CD4-positive, alpha-beta T cell (primary cell): ENCODE measurements at regions not wholly inside any gene's neighbourhood (a gene's known extent, or its start where the extent isn't known, plus 50 kb on each side); places are given as distances from the start of the nearest gene placed in this dataset.
"Not testable (repeated sequence)": the region's sequence is repeated elsewhere in the genome, so short reads cannot be mapped to it uniquely, and the experiment has no call there.

ENCODE experiments used
- ATAC-seq: fragments of 200-7000 bp; cut with Tn5 transposase; one replicate; pipeline ENCODE4 v1.10.0; 2022; ENCODE audit warnings: mild to moderate bottlenecking; ENCODE audit not compliant: poor library complexity
- CTCF ChIA-PET: fragments of 350-600 bp; sonication (Branson Sonifier 250); formaldehyde crosslinking; loops from one replicate; lab custom pipeline; 2021; ENCODE audit warnings: antibody characterized with exemption, inconsistent platforms; lab: Charles Lee
- POLR2A ChIA-PET: fragments of 350-600 bp; sonication (Branson Sonifier 250); formaldehyde crosslinking; loops from one replicate; lab custom pipeline; 2021; ENCODE audit warnings: antibody characterized with exemption, inconsistent platforms; lab: Charles Lee
- DNase-seq, 14 experiments: peaks; one replicate each; pipeline ENCODE4 v3.0.0-alpha.2; 2013 to 2020; ENCODE audit warnings: mixed read lengths in 2 of 14
- H3K27ac ChIP-seq, 2 donors: one replicate each; pipeline versions ENCODE4 v1.5.1 to v1.7.0; 2013; ENCODE audit warnings: low read length in 2 of 2, low read depth in 1 of 2, mild to moderate bottlenecking in 1 of 2
- H3K27me3 ChIP-seq, 2 experiments: 1 replicate in 1 of 2; 2 replicates in 1 of 2; pipeline versions ENCODE4 v1.6.1 to v1.7.0; 2013; ENCODE audit warnings: low read length in 2 of 2, control low read depth in 1 of 2, mild to moderate bottlenecking in 1 of 2, moderate library complexity in 1 of 2; ENCODE audit not compliant: insufficient read depth in 2 of 2, control insufficient read depth in 1 of 2
- H3K36me3 ChIP-seq: one replicate; pipeline ENCODE4 v1.6.1; 2013; ENCODE audit warnings: low read length, control low read depth; ENCODE audit not compliant: insufficient read depth
- H3K4me1 ChIP-seq: one replicate; pipeline ENCODE4 v1.6.1; 2013; ENCODE audit warnings: low read length, control low read depth; ENCODE audit not compliant: insufficient read depth
- H3K4me3 ChIP-seq: one replicate; pipeline ENCODE4 v1.5.1; 2013; ENCODE audit warnings: mild to moderate bottlenecking, low read length, moderate library complexity
- H3K9me3 ChIP-seq, 2 experiments: 1 replicate in 1 of 2; 2 replicates in 1 of 2; pipeline versions ENCODE4 v1.6.1 to v1.7.0; 2013; ENCODE audit warnings: low read length in 2 of 2, mild to moderate bottlenecking in 2 of 2, control low read depth in 1 of 2, moderate library complexity in 1 of 2; ENCODE audit not compliant: control insufficient read depth in 1 of 2, insufficient read depth in 1 of 2
- H3K27ac Mint-ChIP-seq: one replicate; pipeline ENCODE4 v1.8.0; 2020; ENCODE audit warnings: mixed read lengths
- H3K27me3 Mint-ChIP-seq: one replicate; pipeline ENCODE4 v1.8.0; 2021; ENCODE audit warnings: mixed read lengths
- H3K36me3 Mint-ChIP-seq: one replicate; pipeline ENCODE4 v1.8.0; 2021; ENCODE audit warnings: low read depth, mixed read lengths
- H3K4me1 Mint-ChIP-seq: one replicate; pipeline ENCODE4 v1.8.0; 2021; ENCODE audit warnings: low read depth, mixed read lengths
- H3K4me3 Mint-ChIP-seq: one replicate; pipeline ENCODE4 v1.8.0; 2020; ENCODE audit warnings: mild to moderate bottlenecking, mixed read lengths
- H3K9me3 Mint-ChIP-seq: one replicate; pipeline ENCODE4 v1.8.0; 2020; ENCODE audit warnings: mixed read lengths
- CTCF ChIP-seq: fragments of 200-600 bp; IDR thresholded peaks from one replicate; pipeline ENCODE4 v1.8.0; 2022; ENCODE audit warnings: antibody characterized with exemption, mild to moderate bottlenecking
- intact Hi-C, 2 experiments: fragments of 100-400 bp; cut with DNase I in 1 of 2; cut with micrococcal nuclease in 1 of 2; formaldehyde crosslinking; loops; one replicate each; pipeline versions ENCODE4 v1.15.1 to v1.9.0; 2023 to 2025; cut with DNase I, micrococcal nuclease

- H3K27me3 Mint-ChIP-seq = no peaks in the 10 kb centered on the region
- ChIA-PET CTCF (no interaction called here), POLR2A (no interaction called here)
- Histone ChIP-seq H3K36me3 (no peaks in the 10 kb centered on the region), H3K27ac (no peak overlapping the region), H3K4me1 (no peaks in the 10 kb centered on the region), H3K9me3 (peaks cover 0 to 4% of the 10 kb centered on the region in 2 experiments), H3K4me3 (no peak overlapping the region), H3K27me3 (no peaks in the 10 kb centered on the region)
- no peak for TF ChIP-seq CTCF
- H3K27ac Mint-ChIP-seq = no peak overlapping the region
- intact Hi-C loops = no loop called here
- DNase-seq (no peak), ATAC-seq (no peak)
- no peak overlapping the region for H3K4me3 Mint-ChIP-seq
- H3K4me1 Mint-ChIP-seq = no peaks in the 10 kb centered on the region
- H3K9me3 Mint-ChIP-seq = no peaks in the 10 kb centered on the region
- no peaks in the 10 kb centered on the region for H3K36me3 Mint-ChIP-seq
Measured at GRCh38 chr10:77726301-77726700, 88.7 kb upstream of the KCNMA1 start.

- no peaks in the 10 kb centered on the region for H3K4me1 Mint-ChIP-seq
- POLR2A ChIA-PET = no interaction called here
- CTCF ChIA-PET = no interaction called here
Measured at GRCh38 chr10:77724820-77725219, 87.2 kb upstream of the KCNMA1 start.

GRCh38 chr10:77723376-77723775 is 85.8 kb upstream of the KCNMA1 start:
- ChIA-PET POLR2A (no interaction called here), CTCF (interaction anchor here (1.5 to 1.9 kb wide), 2 partner anchors 12 to 114 kb away, joined by 5 to 7 read pairs; no protein-coding TSS in a partner anchor)
- no peak overlapping the region for H3K27ac ChIP-seq
- H3K4me1 ChIP-seq = no peaks in the 10 kb centered on the region
- Mint-ChIP-seq H3K36me3 (no peaks in the 10 kb centered on the region), H3K27me3 (no peaks in the 10 kb centered on the region), H3K27ac (no peak overlapping the region), H3K4me1 (no peaks in the 10 kb centered on the region), H3K4me3 (no peak overlapping the region), H3K9me3 (no peaks in the 10 kb centered on the region)
- TF ChIP-seq CTCF = no peak
- ATAC-seq (no peak), DNase-seq (no peak)
- peaks cover 0 to 4% of the 10 kb centered on the region in 2 experiments for H3K9me3 ChIP-seq
- intact Hi-C loops = no loop called here
- H3K4me3 ChIP-seq = no peak overlapping the region
- no peaks in the 10 kb centered on the region for H3K36me3 ChIP-seq
- no peaks in the 10 kb centered on the region for H3K27me3 ChIP-seq

More at GRCh38 chr10:77724820-77725219, 87.2 kb upstream of the KCNMA1 start:
- DNase-seq (no peak), ATAC-seq (no peak)
- Mint-ChIP-seq H3K36me3 (no peaks in the 10 kb centered on the region), H3K27me3 (no peaks in the 10 kb centered on the region), H3K27ac (no peak overlapping the region), H3K9me3 (no peaks in the 10 kb centered on the region), H3K4me3 (no peak overlapping the region)
- intact Hi-C loops = no loop called here
- Histone ChIP-seq H3K4me1 (no peaks in the 10 kb centered on the region), H3K27me3 (no peaks in the 10 kb centered on the region), H3K27ac (no peak overlapping the region), H3K4me3 (no peak overlapping the region), H3K36me3 (no peaks in the 10 kb centered on the region), H3K9me3 (peaks cover 0 to 4% of the 10 kb centered on the region in 2 experiments)
- TF ChIP-seq CTCF = no peak

GRCh38 chr10:77722956-77723355 is 85.3 kb upstream of the KCNMA1 start:
- DNase-seq, H3K4me3 Mint-ChIP-seq, H3K36me3 Mint-ChIP-seq, H3K4me1 ChIP-seq, POLR2A ChIA-PET, H3K36me3 ChIP-seq, H3K4me1 Mint-ChIP-seq, H3K27me3 Mint-ChIP-seq, H3K4me3 ChIP-seq, ATAC-seq, H3K9me3 Mint-ChIP-seq, H3K27ac ChIP-seq, H3K27me3 ChIP-seq, H3K9me3 ChIP-seq, H3K27ac Mint-ChIP-seq, intact Hi-C loops: not testable (repeated sequence)
- CTCF ChIA-PET = interaction anchor here (1.5 to 1.9 kb wide), 2 partner anchors 12 to 114 kb away, joined by 5 to 7 read pairs; no protein-coding TSS in a partner anchor
